ENCODE measurements at regions not wholly inside any gene's neighbourhood (a gene's known extent, or its start where the extent isn't known, plus 50 kb on each side); places are given as distances from the start of the nearest gene placed in this dataset.

DNA sequence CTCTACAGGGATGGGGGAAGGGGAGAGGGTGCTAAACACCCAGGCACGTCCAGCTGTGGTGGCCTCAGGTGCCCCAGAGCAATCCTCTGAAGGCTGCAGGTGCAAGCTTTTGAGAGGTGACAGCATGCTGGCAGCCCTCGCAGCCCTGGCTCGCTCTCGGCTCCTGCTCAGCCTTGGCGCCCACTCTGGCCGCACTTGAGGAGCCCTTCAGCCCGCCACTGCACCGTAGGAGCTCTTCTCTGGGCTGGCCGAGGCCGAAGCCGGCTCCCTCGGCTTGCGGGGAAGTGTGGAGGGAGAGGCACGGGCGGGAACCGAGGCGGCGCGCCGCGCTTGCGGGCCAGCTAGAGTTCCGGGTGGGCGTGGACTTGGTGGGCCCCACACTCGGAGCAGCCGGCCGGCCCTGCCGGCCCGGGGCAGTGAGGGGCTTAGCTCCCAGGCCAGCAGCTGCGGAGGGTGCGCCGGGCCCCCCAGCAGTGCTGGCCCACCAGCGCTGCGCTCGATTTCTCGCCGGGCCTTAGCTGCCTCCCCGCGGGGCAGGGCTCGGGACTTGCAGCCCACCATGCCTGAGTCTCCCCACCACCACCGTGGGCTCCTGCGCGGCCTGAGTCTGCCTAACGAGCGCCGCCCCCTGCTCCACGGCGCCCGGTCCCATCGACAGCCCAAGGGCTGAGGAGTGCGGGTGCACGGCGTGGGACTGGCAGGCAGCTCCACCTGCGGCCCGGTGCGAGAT is 112.1 kb downstream of the TRIM29 start:
- H3K9me3 ChIP-seq (ENCODE audit: control insufficient read depth in 2 of 2, low read length in 2 of 2), result no peaks in the 10 kb centered on the region
- peaks cover 11% of the 10 kb centered on the region in 2 donors for H3K4me1 ChIP-seq (ENCODE audit: control insufficient read depth in 2 of 2, insufficient read depth in 2 of 2, low read length in 2 of 2)
- no peak overlapping the region for H3K4me3 ChIP-seq (ENCODE audit: low read length in 2 of 2)
- H3K36me3 ChIP-seq (ENCODE audit: control insufficient read depth in 2 of 2, insufficient read depth in 2 of 2, low read length in 2 of 2), result no peaks in the 10 kb centered on the region
- H3K27me3 ChIP-seq (ENCODE audit: control insufficient read depth in 2 of 2, insufficient read depth in 2 of 2, low read length in 2 of 2), result no peaks in the 10 kb centered on the region
- H3K9ac ChIP-seq (ENCODE audit: low read depth in 1 of 2, low read length in 2 of 2), result no peak overlapping the region
- H3K27ac ChIP-seq (ENCODE audit: low read depth in 2 of 2, low read length in 2 of 2), result no peak overlapping the region

DNA sequence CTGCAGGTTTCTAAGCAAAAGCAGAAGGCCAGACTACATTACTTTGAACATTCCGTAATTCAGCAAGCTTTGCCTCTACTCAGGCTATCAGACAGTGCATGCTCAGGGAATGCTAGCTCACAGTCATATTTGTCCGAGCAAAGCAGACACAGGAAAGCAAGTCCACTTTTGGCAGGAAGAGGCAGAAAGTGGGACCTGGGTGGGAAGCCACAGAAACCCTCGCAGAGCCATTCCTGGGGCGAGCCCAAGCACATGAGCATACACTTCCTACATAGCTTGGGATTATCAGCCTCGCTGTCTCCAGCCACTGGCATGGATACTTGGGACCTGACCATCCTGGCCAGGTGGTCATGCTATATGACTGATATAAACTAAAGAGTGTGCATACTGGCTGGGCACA is 113.3 kb downstream of the TRIM29 start:
- no peak overlapping the region for H3K4me3 ChIP-seq (ENCODE audit: low read length in 2 of 2)
- H3K27me3 ChIP-seq (ENCODE audit: control insufficient read depth in 2 of 2, insufficient read depth in 2 of 2, low read length in 2 of 2), result no peaks in the 10 kb centered on the region

DNA sequence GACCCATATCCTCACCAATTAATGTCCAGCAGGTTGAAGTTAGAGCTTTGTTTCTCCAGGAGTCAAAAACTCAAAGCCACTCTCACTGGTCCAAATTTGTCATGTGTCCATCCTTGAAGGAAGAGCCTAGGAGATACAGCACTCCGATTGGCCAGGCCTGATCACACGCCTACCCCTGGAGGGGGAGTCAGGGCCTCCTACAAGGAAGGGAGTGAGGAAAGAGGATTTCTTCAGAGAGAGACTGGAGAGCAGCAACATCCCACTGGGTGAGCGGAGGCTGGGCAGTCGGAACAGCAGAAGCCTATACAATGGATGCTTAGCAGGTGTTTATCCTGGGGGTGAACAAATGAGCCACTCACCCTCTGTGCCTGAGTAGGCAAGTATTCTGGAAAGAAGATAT is 113.9 kb downstream of the TRIM29 start:
- no peak overlapping the region for H3K9ac ChIP-seq (ENCODE audit: low read depth in 1 of 2, low read length in 2 of 2)
- no peaks in the 10 kb centered on the region for H3K27me3 ChIP-seq (ENCODE audit: control insufficient read depth in 2 of 2, insufficient read depth in 2 of 2, low read length in 2 of 2)
- no peak overlapping the region for H3K4me3 ChIP-seq (ENCODE audit: low read length in 2 of 2)
- H3K36me3 ChIP-seq (ENCODE audit: control insufficient read depth in 2 of 2, insufficient read depth in 2 of 2, low read length in 2 of 2), result no peaks in the 10 kb centered on the region
- H3K9me3 ChIP-seq (ENCODE audit: control insufficient read depth in 2 of 2, low read length in 2 of 2), result no peaks in the 10 kb centered on the region
- no peak overlapping the region for H3K27ac ChIP-seq (ENCODE audit: low read depth in 2 of 2, low read length in 2 of 2)
- peaks cover 11% of the 10 kb centered on the region in 2 donors for H3K4me1 ChIP-seq (ENCODE audit: control insufficient read depth in 2 of 2, insufficient read depth in 2 of 2, low read length in 2 of 2)

More for the DNA sequence above, 113.3 kb downstream of the TRIM29 start:
- Histone ChIP-seq H3K27ac (ENCODE audit: low read depth in 2 of 2, low read length in 2 of 2) (no peak overlapping the region), H3K9ac (ENCODE audit: low read depth in 1 of 2, low read length in 2 of 2) (no peak overlapping the region), H3K36me3 (ENCODE audit: control insufficient read depth in 2 of 2, insufficient read depth in 2 of 2, low read length in 2 of 2) (no peaks in the 10 kb centered on the region), H3K9me3 (ENCODE audit: control insufficient read depth in 2 of 2, low read length in 2 of 2) (no peaks in the 10 kb centered on the region), H3K4me1 (ENCODE audit: control insufficient read depth in 2 of 2, insufficient read depth in 2 of 2, low read length in 2 of 2) (peaks cover 11% of the 10 kb centered on the region in 2 donors)

DNA sequence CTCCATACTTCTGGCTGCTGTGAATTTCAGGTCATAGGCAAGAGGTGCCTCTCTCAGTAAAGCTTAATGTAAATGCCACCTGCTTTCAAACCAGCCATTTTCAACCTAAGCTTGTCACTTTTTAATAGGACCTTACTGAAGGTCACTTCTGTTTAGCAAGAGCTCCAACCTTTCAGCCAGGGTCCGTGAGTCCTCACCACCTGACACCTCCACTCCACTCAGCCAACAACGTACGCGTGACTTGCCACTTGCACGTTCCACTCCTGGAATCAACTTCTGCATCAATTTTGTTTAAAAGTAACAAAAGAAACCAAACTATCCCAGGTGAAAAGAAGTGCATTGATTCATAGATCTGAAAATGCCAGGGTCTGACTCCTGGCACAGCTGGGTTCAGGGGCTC is 114.4 kb downstream of the TRIM29 start:
- Histone ChIP-seq H3K4me1 (ENCODE audit: control insufficient read depth in 2 of 2, insufficient read depth in 2 of 2, low read length in 2 of 2) (peaks cover 11% of the 10 kb centered on the region in 2 donors), H3K9me3 (ENCODE audit: control insufficient read depth in 2 of 2, low read length in 2 of 2) (no peaks in the 10 kb centered on the region), H3K9ac (ENCODE audit: low read depth in 1 of 2, low read length in 2 of 2) (no peak overlapping the region), H3K27ac (ENCODE audit: low read depth in 2 of 2, low read length in 2 of 2) (no peak overlapping the region), H3K27me3 (ENCODE audit: control insufficient read depth in 2 of 2, insufficient read depth in 2 of 2, low read length in 2 of 2) (no peaks in the 10 kb centered on the region), H3K4me3 (ENCODE audit: low read length in 2 of 2) (no peak overlapping the region), H3K36me3 (ENCODE audit: control insufficient read depth in 2 of 2, insufficient read depth in 2 of 2, low read length in 2 of 2) (no peaks in the 10 kb centered on the region)

DNA sequence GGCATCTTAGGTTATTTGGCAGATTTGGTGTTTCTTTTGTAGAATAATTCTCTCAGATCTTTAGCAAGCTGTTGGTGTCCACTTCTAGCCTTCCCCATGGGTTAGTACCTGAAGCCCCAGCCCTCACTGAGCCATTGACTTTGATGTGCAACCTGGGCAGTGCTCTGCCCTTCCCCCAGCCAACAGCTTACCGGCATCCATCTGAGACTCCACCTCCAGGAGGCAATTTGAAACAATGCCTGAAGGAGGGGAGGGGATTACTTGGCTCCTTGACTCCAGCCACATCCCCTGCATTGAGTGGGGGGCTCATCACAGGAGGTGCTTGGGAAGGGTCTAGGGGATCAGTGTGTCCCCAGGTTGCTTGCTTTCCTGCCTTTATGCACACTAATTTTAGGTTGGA is 114.8 kb downstream of the TRIM29 start:
- no peak overlapping the region for H3K9ac ChIP-seq (ENCODE audit: low read depth in 1 of 2, low read length in 2 of 2)
- no peaks in the 10 kb centered on the region for H3K27me3 ChIP-seq (ENCODE audit: control insufficient read depth in 2 of 2, insufficient read depth in 2 of 2, low read length in 2 of 2)
- no peak overlapping the region for H3K27ac ChIP-seq (ENCODE audit: low read depth in 2 of 2, low read length in 2 of 2)
- H3K4me3 ChIP-seq (ENCODE audit: low read length in 2 of 2), result no peak overlapping the region
- no peaks in the 10 kb centered on the region for H3K36me3 ChIP-seq (ENCODE audit: control insufficient read depth in 2 of 2, insufficient read depth in 2 of 2, low read length in 2 of 2)
- peaks cover 11% of the 10 kb centered on the region in 2 donors for H3K4me1 ChIP-seq (ENCODE audit: control insufficient read depth in 2 of 2, insufficient read depth in 2 of 2, low read length in 2 of 2)
- H3K9me3 ChIP-seq (ENCODE audit: control insufficient read depth in 2 of 2, low read length in 2 of 2), result no peaks in the 10 kb centered on the region

DNA sequence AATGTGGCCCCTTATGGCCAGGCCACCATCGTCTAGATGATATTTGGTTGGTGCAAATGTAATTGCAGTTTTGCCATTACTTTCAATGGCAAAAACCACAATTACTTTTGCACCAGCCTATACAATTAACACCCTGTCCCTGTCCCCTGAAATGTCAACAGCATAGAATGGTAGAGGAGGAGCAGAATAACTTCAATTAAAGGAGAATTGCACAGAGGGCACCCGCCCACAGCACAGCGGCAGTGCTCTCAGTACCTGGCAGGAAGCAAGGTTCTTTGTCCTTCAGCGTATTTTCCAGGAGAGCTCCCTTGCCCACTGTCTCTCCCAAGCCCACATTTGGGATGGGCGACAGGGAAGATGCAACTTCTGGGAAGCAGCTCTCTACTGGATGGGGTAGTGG is 115.3 kb downstream of the TRIM29 start:
- H3K4me3 ChIP-seq (ENCODE audit: low read length in 2 of 2), result no peak overlapping the region
- no peak overlapping the region for H3K27ac ChIP-seq (ENCODE audit: low read depth in 2 of 2, low read length in 2 of 2)
- H3K9ac ChIP-seq (ENCODE audit: low read depth in 1 of 2, low read length in 2 of 2), result no peak overlapping the region
- no peaks in the 10 kb centered on the region for H3K27me3 ChIP-seq (ENCODE audit: control insufficient read depth in 2 of 2, insufficient read depth in 2 of 2, low read length in 2 of 2)
- no peaks in the 10 kb centered on the region for H3K36me3 ChIP-seq (ENCODE audit: control insufficient read depth in 2 of 2, insufficient read depth in 2 of 2, low read length in 2 of 2)
- H3K9me3 ChIP-seq (ENCODE audit: control insufficient read depth in 2 of 2, low read length in 2 of 2), result no peaks in the 10 kb centered on the region
- peaks cover 11% of the 10 kb centered on the region in 2 donors for H3K4me1 ChIP-seq (ENCODE audit: control insufficient read depth in 2 of 2, insufficient read depth in 2 of 2, low read length in 2 of 2)

DNA sequence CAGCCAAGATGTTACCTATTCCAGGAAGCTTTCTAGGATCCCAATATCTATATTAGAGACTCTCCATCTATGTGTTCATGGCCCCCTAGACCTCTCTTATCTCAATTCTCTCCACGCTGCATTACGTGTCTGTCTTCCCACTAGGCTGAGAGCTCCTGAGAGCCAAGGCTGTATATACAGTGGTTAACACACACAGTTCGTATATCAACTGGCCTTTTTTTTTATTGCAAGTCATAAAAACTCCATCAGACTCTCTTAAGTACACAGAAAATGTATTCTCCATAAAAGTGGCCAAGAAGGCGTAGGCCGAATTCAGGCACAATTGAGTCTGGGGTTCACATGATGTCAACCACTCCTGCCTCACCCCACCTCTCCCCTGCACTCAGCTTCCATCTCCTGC is 115.9 kb downstream of the TRIM29 start:
- Histone ChIP-seq H3K36me3 (ENCODE audit: control insufficient read depth in 2 of 2, insufficient read depth in 2 of 2, low read length in 2 of 2) (no peaks in the 10 kb centered on the region), H3K27me3 (ENCODE audit: control insufficient read depth in 2 of 2, insufficient read depth in 2 of 2, low read length in 2 of 2) (no peaks in the 10 kb centered on the region), H3K27ac (ENCODE audit: low read depth in 2 of 2, low read length in 2 of 2) (no peak overlapping the region), H3K4me3 (ENCODE audit: low read length in 2 of 2) (no peak overlapping the region), H3K9ac (ENCODE audit: low read depth in 1 of 2, low read length in 2 of 2) (no peak overlapping the region), H3K4me1 (ENCODE audit: control insufficient read depth in 2 of 2, insufficient read depth in 2 of 2, low read length in 2 of 2) (peaks cover 11% of the 10 kb centered on the region in 2 donors), H3K9me3 (ENCODE audit: control insufficient read depth in 2 of 2, low read length in 2 of 2) (no peaks in the 10 kb centered on the region)

DNA sequence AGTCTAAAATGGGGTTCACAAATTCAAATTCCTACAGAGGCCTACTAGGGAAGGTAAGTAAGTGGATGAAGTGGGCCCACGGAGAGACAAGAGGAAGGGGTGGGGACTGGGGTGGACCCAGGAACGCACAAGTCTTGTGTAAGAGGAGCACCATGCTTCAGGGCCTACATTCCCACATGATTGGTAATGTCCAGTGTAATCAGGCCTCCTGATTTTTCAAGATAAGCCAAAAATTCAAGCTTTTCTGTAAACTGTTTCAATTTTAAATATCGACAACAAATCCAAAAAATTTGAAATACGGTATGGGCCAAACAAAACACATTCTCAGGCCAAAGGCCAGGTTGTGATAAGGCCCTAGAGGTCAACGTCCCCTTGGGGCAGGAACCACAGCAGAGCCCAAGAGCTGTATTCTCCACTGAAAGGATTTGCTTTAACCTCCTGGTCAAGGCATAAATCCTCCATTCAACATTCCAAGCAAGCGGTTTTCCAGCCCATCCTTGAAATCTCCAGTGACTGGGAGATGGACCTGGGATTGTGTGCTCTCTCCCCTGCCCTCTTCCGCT is 116.4 kb downstream of the TRIM29 start:
- no peaks in the 10 kb centered on the region for H3K27me3 ChIP-seq (ENCODE audit: control insufficient read depth in 2 of 2, insufficient read depth in 2 of 2, low read length in 2 of 2)
- H3K4me1 ChIP-seq (ENCODE audit: control insufficient read depth in 2 of 2, insufficient read depth in 2 of 2, low read length in 2 of 2), result peaks cover 11% of the 10 kb centered on the region in 2 donors
- H3K27ac ChIP-seq (ENCODE audit: low read depth in 2 of 2, low read length in 2 of 2), result no peak overlapping the region
- H3K36me3 ChIP-seq (ENCODE audit: control insufficient read depth in 2 of 2, insufficient read depth in 2 of 2, low read length in 2 of 2), result no peaks in the 10 kb centered on the region
- no peak overlapping the region for H3K9ac ChIP-seq (ENCODE audit: low read depth in 1 of 2, low read length in 2 of 2)
- no peaks in the 10 kb centered on the region for H3K9me3 ChIP-seq (ENCODE audit: control insufficient read depth in 2 of 2, low read length in 2 of 2)
- no peak overlapping the region for H3K4me3 ChIP-seq (ENCODE audit: low read length in 2 of 2)

DNA sequence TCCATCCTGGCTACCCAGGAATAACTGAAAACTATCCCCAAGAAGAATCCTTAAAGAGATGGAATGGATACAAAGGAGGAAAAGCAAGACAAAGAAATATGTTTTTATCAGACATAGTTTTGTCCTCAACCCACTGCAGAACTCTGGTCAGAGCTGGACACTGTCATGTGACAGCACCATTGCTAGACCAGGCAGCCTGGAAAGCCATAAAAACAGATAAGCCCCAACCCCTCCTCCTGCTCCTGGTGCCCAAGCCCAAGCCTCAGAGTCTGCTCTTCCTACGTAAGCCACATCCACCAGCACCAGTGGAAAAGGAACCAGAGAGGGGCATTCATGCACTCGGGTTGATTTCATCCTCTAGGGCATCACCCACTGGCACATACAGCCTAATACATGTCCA is 116.9 kb downstream of the TRIM29 start:
- Histone ChIP-seq H3K36me3 (ENCODE audit: control insufficient read depth in 2 of 2, insufficient read depth in 2 of 2, low read length in 2 of 2) (no peaks in the 10 kb centered on the region), H3K4me1 (ENCODE audit: control insufficient read depth in 2 of 2, insufficient read depth in 2 of 2, low read length in 2 of 2) (peaks cover 11% of the 10 kb centered on the region in 2 donors), H3K27me3 (ENCODE audit: control insufficient read depth in 2 of 2, insufficient read depth in 2 of 2, low read length in 2 of 2) (peaks cover 0 to 1% of the 10 kb centered on the region in 2 donors), H3K9ac (ENCODE audit: low read depth in 1 of 2, low read length in 2 of 2) (no peak overlapping the region), H3K9me3 (ENCODE audit: control insufficient read depth in 2 of 2, low read length in 2 of 2) (no peaks in the 10 kb centered on the region), H3K27ac (ENCODE audit: low read depth in 2 of 2, low read length in 2 of 2) (no peak overlapping the region), H3K4me3 (ENCODE audit: low read length in 2 of 2) (no peak overlapping the region)

DNA sequence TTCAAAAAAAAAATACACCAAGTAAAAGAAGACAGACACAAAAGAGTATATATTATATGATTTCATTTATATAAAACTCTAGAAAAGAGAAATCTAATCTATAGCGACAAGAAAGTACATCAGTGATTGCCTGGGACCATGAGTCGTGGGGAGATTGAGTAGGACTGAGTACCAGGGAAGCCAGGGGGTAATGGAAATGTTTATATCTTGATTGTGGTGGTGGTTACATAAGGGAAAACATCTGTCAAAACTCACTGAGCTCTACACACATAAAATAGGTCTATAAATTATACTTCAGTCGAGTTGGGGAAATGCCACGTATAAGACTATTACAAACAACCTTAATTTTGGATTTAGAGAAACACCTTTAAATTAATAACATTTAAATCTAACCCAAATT is 117.4 kb downstream of the TRIM29 start:
- H3K36me3 ChIP-seq (ENCODE audit: control insufficient read depth in 2 of 2, insufficient read depth in 2 of 2, low read length in 2 of 2), result no peaks in the 10 kb centered on the region
- H3K4me1 ChIP-seq (ENCODE audit: control insufficient read depth in 2 of 2, insufficient read depth in 2 of 2, low read length in 2 of 2), result peaks cover 11% of the 10 kb centered on the region in 2 donors
- H3K4me3 ChIP-seq (ENCODE audit: low read length in 2 of 2), result no peak overlapping the region
- H3K27ac ChIP-seq (ENCODE audit: low read depth in 2 of 2, low read length in 2 of 2), result no peak overlapping the region
- no peaks in the 10 kb centered on the region for H3K9me3 ChIP-seq (ENCODE audit: control insufficient read depth in 2 of 2, low read length in 2 of 2)
- peaks cover 0 to 4% of the 10 kb centered on the region in 2 donors for H3K27me3 ChIP-seq (ENCODE audit: control insufficient read depth in 2 of 2, insufficient read depth in 2 of 2, low read length in 2 of 2)
- no peak overlapping the region for H3K9ac ChIP-seq (ENCODE audit: low read depth in 1 of 2, low read length in 2 of 2)

All from mucosa of rectum (tissue), 2 donors.